Hepatocyte (in vitro differentiated cells): ENCODE measurements at regions not wholly inside any gene's neighbourhood (a gene's known extent, or its start where the extent isn't known, plus 50 kb on each side); places are given as distances from the start of the nearest gene placed in this dataset.

Source experiments
- DNase-seq: peaks from one replicate; pipeline ENCODE4 v3.0.0-alpha.2; 2016; ENCODE audit warnings: low spot score
- H2AFZ ChIP-seq: fragments of 200-600 bp; sonication (generic); 2 replicates; pipeline ENCODE4 v1.6.0; 2016; ENCODE audit warnings: antibody characterized with exemption, mild to moderate bottlenecking
- H3K27ac ChIP-seq: fragments of 200-600 bp; sonication (generic); 2 replicates; pipeline ENCODE4 v1.5.1; 2016; ENCODE audit warnings: mild to moderate bottlenecking
- H3K27me3 ChIP-seq: fragments of 200-600 bp; sonication (generic); 2 replicates; pipeline ENCODE4 v1.6.1; 2016
- H3K36me3 ChIP-seq: fragments of 200-600 bp; sonication (generic); replicated peaks from 2 replicates; pipeline ENCODE4 v1.5.1; 2016; ENCODE audit warnings: low read depth; ENCODE audit not compliant: insufficient read depth
- H3K4me1 ChIP-seq: fragments of 200-600 bp; sonication (generic); 2 replicates; pipeline ENCODE4 v1.5.1; 2016; ENCODE audit warnings: mild to moderate bottlenecking, moderate library complexity; ENCODE audit not compliant: insufficient read depth
- H3K4me2 ChIP-seq: fragments of 200-600 bp; sonication (generic); 2 replicates; pipeline ENCODE4 v1.6.0; 2016
- H3K4me3 ChIP-seq: fragments of 200-600 bp; sonication (generic); 2 replicates; pipeline ENCODE4 v1.5.1; 2016; ENCODE audit warnings: mild to moderate bottlenecking
- H3K79me2 ChIP-seq: fragments of 200-600 bp; sonication (generic); 2 replicates; pipeline ENCODE4 v1.6.0; 2017; ENCODE audit warnings: mild to moderate bottlenecking
- H3K9me2 ChIP-seq: fragments of 200-600 bp; sonication (generic); replicated peaks from 2 replicates; pipeline ENCODE4 v1.6.0; 2017; ENCODE audit warnings: mild to moderate bottlenecking; ENCODE audit not compliant: insufficient read depth
- H3K9me3 ChIP-seq: fragments of 200-600 bp; sonication (generic); 2 replicates; pipeline ENCODE4 v1.5.1; 2016; ENCODE audit warnings: low read depth, mild to moderate bottlenecking
- H4K20me1 ChIP-seq: fragments of 200-600 bp; sonication (generic); 2 replicates; pipeline ENCODE4 v1.6.0; 2016; ENCODE audit warnings: mild to moderate bottlenecking; ENCODE audit not compliant: insufficient read depth, poor library complexity, severe bottlenecking
- EZH2 ChIP-seq: fragments of 200-600 bp; sonication (generic); IDR thresholded peaks from 2 replicates; pipeline ENCODE4 v1.6.1; 2016; ENCODE audit warnings: antibody characterized with exemption, mild to moderate bottlenecking, borderline replicate concordance
- EZH2phosphoT487 ChIP-seq: fragments of 200-600 bp; sonication (generic); IDR thresholded peaks from one replicate; pipeline ENCODE4 v1.6.1; 2018; ENCODE audit warnings: antibody characterized with exemption, mild to moderate bottlenecking, low read depth, moderate library complexity; ENCODE audit not compliant: unreplicated experiment, severe bottlenecking
- WGBS: methylation state at CpG from one replicate; pipeline ENCODE4 v1.1.6; 2016; ENCODE audit warnings: low lambda C conversion rate; ENCODE audit errors: missing lambda C conversion rate; 5-methylcytosine and 5-hydroxymethylcytosine counted together
- TF ChIP-seq, protein P1 (sequence below): fragments of 200-600 bp; sonication (generic); IDR thresholded peaks from 2 replicates; pipeline ENCODE4 v1.5.1; 2016; ENCODE audit warnings: antibody characterized with exemption, mild to moderate bottlenecking; ENCODE audit not compliant: poor library complexity

- no peaks in the 10 kb centered on the region for H4K20me1 ChIP-seq
- no peaks in the 10 kb centered on the region for H3K36me3 ChIP-seq
- no peaks in the 10 kb centered on the region for H3K9me3 ChIP-seq
- no peak overlapping the region for H2AFZ ChIP-seq
- no peak for DNase-seq
- no peaks in the 10 kb centered on the region for H3K79me2 ChIP-seq
- H3K9me2 ChIP-seq: no peaks in the 10 kb centered on the region
- H3K4me1 ChIP-seq: no peaks in the 10 kb centered on the region
- no peak overlapping the region for H3K4me3 ChIP-seq
- peaks cover 3% of the 10 kb centered on the region for H3K27me3 ChIP-seq
- no peak overlapping the region for H3K4me2 ChIP-seq
- no peak overlapping the region for H3K27ac ChIP-seq
- 90% methylated on average over 2 of the region's 2 CpGs for WGBS
- TF ChIP-seq, protein P1, sequence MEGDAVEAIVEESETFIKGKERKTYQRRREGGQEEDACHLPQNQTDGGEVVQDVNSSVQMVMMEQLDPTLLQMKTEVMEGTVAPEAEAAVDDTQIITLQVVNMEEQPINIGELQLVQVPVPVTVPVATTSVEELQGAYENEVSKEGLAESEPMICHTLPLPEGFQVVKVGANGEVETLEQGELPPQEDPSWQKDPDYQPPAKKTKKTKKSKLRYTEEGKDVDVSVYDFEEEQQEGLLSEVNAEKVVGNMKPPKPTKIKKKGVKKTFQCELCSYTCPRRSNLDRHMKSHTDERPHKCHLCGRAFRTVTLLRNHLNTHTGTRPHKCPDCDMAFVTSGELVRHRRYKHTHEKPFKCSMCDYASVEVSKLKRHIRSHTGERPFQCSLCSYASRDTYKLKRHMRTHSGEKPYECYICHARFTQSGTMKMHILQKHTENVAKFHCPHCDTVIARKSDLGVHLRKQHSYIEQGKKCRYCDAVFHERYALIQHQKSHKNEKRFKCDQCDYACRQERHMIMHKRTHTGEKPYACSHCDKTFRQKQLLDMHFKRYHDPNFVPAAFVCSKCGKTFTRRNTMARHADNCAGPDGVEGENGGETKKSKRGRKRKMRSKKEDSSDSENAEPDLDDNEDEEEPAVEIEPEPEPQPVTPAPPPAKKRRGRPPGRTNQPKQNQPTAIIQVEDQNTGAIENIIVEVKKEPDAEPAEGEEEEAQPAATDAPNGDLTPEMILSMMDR: no peak
- TF ChIP-seq EZH2phosphoT487 (no peak), EZH2 (no peak)
Measured at GRCh38 chr9:8256880-8257279, 457.3 kb upstream of the DMAC1 start.

DNA sequence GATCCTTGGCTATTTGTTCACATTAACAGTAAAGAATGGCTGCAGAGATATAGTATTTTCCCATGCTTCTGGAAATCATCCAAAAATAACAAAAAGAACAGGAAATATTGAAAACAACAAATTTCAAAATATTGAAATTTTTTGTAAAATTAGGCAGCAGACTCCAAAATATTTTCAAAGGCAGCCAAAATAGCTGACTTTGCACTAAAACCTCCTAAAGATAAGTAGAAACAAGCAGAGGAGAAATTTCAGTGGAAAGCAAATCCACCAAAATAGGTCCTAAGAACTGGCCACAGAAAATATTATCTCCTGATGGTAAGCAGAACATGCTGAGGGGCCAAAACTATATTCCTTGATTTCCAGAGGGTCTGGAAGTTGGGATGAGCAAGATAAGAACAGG is 456.3 kb upstream of the DMAC1 start:
- TF ChIP-seq, protein P1: no peak
- no peak for TF ChIP-seq EZH2phosphoT487
- TF ChIP-seq EZH2: no peak
- Histone ChIP-seq H3K9me2 (no peaks in the 10 kb centered on the region), H3K79me2 (no peaks in the 10 kb centered on the region), H3K4me3 (no peak overlapping the region), H4K20me1 (no peaks in the 10 kb centered on the region), H3K4me2 (no peak overlapping the region), H3K9me3 (no peaks in the 10 kb centered on the region), H3K36me3 (no peaks in the 10 kb centered on the region), H3K4me1 (no peaks in the 10 kb centered on the region), H2AFZ (no peak overlapping the region), H3K27ac (no peak overlapping the region), H3K27me3 (peaks cover 3% of the 10 kb centered on the region)
- no peak for DNase-seq

- no peak overlapping the region for H3K4me3 ChIP-seq
- H3K36me3 ChIP-seq: no peaks in the 10 kb centered on the region
- WGBS: 87% methylated on average over 4 of the region's 4 CpGs
- no peak overlapping the region for H3K27ac ChIP-seq
- H3K27me3 ChIP-seq: peaks cover 3% of the 10 kb centered on the region
- no peaks in the 10 kb centered on the region for H4K20me1 ChIP-seq
- no peak overlapping the region for H2AFZ ChIP-seq
- no peaks in the 10 kb centered on the region for H3K79me2 ChIP-seq
- no peak overlapping the region for H3K4me2 ChIP-seq
- H3K4me1 ChIP-seq: no peaks in the 10 kb centered on the region
- no peaks in the 10 kb centered on the region for H3K9me3 ChIP-seq
- no peaks in the 10 kb centered on the region for H3K9me2 ChIP-seq
- TF ChIP-seq EZH2phosphoT487 (no peak), EZH2 (no peak)
- TF ChIP-seq, protein P1: no peak
- no peak for DNase-seq
Measured at GRCh38 chr9:8254541-8254940, 455.0 kb upstream of the DMAC1 start.

DNA sequence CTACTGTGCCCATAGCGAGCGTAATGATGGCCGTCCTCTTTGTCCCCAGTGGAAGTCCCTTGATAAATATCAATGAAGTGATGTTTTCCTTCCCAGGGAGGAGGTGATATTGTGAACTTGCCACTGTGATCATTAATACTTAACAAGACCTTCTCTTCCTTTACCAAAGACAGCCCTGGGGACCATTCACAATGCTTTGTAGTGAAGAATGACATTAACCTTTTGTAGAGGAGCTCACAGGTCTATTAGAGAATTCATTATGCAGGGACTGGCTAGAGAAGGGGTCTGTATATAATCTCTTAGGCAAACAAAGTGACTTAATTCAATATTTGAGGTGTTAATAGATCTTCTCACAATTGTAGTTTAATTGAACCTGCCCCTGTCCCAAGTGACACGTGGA is 452.9 kb upstream of the DMAC1 start:
- Histone ChIP-seq H3K27me3 (peaks cover 3% of the 10 kb centered on the region), H3K4me3 (no peak overlapping the region), H2AFZ (no peak overlapping the region), H3K4me2 (no peak overlapping the region), H3K9me2 (no peaks in the 10 kb centered on the region), H3K79me2 (no peaks in the 10 kb centered on the region), H3K4me1 (no peaks in the 10 kb centered on the region), H4K20me1 (no peaks in the 10 kb centered on the region), H3K36me3 (no peaks in the 10 kb centered on the region), H3K9me3 (no peaks in the 10 kb centered on the region), H3K27ac (no peak overlapping the region)
- TF ChIP-seq, protein P1: no peak
- TF ChIP-seq EZH2phosphoT487: no peak
- WGBS: 86% methylated on average over 4 of the region's 4 CpGs
- no peak for DNase-seq
